Kidney tubule cell (primary cell): ENCODE measurements at regions not wholly inside any gene's neighbourhood (a gene's known extent, or its start where the extent isn't known, plus 50 kb on each side); places are given as distances from the start of the nearest gene placed in this dataset.
"Not testable (repeated sequence)": the region's sequence is repeated elsewhere in the genome, so short reads cannot be mapped to it uniquely, and the experiment has no call there.

Source experiments
- DNase-seq: peaks from one replicate; pipeline ENCODE4 v3.0.0-alpha.2; 2018; ENCODE audit warnings: low spot score

DNA sequence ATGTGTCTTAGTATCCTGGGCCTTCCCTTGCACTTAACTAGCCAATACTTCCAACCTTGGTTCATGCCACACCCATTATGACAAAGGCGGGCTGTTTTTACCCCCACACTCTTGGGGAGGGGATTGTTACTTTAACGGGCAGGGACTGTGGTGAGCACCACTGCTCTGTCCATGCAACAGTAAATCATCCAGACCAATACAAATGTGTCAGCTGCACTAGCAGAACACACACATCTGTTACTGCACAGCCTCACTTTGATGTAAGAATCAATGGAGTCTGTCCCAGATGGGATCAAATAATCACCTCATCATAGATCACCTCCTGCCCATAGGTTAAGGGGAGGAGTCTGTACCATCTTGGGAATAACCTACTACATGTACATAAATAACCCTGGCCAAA, 58.1 kb downstream of the NPAP1 start:
- no peak for DNase-seq

DNA sequence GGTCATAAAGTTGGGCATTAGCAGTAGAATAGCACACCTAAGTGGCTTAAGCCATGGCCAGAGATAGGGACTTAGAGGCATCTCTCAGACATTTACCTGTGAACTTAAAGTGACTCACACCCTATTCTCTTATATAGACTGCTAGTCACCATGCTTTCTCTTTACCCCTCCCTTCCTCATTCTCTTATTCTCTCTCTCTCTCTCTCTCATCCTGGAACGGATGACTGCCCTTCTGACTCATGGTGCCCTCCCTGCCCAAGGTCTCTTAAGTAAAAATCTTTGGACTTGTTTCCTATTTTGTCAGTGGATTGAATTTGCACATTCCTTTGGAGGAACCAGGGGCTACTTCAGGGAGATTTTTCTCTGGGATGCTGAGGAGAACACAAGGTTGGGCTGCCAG, 58.8 kb downstream of the NPAP1 start:
- DNase-seq = peak; percentile 75

DNA sequence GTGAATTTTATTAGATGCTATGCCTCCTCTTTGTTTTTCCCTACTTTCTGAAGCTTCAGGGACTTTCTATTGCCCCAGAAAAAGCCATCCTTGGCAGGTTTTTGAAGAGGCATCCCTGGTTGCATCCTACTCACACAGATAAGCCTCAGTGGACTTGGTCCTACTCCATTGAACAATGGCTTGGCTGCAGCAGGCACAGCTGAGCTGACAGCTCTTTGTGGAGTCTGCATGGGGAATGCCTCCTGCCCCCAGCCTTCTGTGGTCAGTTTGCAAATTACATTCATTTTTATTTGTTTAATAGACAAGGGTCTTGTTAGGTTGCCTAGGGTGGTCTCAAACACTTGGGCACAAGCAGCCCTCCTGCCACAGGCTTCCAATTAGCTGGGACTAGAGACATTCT, 69.7 kb downstream of the NPAP1 start:
- DNase-seq = no peak

DNA sequence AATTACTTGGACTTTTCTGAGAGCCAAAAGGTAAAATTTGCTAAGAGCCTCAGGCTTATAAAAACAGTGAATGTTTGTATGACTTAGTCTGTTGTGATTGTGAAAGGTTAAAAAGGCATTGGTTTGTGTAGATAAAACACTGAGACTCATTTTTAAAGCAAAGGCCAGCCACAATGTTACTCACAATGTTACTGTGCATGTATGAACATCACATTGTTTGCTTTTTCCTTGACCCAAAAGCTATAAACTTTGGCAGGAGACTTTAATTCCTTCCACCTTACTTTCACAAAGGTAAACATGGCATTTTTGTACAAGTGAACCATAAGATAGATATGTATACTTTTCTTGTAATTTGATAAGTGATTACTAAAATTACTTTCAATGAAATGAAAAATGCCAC, 70.5 kb downstream of the NPAP1 start:
- no peak for DNase-seq

DNA sequence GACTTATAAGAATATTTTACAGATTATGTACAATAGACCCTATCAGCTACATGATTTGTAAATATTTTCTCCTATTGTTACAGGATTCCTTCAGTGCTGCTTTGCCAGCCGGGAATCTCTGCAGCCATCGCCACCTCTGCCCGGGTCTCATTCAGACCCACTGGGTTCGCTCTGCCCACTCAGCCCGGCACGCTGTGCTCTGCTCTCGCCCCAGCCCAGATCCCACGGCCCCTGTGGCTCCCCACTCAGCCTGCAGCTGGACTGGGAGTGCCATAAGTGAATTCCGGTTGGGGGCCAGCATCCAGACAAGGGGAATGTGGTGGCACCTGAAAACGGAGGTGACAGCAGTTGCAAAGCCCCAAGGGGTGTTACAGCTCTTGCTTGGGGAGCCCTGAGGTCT, 71.8 kb downstream of the NPAP1 start:
- DNase-seq = no peak

DNA sequence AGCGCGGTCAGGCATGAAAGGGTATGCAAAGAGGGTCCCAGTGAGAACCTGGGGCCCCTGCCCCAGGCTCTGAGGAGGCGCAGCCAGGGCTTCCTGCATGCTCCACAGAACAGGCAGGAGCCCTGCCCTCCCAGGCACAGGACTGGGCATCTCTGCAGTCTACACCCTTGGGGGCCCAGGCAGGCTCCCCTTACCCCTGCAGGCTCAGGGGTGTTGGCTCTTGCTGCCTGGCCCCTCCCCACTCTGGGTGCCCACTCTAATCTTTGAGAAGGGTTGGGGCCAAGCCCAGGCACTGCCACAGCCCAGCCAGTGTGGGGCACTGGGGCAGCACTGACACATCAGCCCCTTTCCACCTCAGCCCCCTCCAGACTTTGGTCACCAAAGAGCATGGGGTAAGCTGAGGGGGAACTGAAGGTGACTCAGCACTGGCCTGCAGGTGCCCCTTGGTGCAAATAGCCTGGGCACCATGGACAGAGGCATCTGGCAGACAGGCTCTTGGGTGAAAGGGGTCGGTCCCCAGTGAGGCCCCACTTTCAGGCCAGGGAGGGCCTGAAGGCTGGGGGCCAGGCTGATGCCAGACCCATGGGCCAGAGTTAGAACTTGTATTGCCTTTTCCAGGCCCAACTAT, 73.4 kb downstream of the NPAP1 start:
- DNase-seq = no peak

DNA sequence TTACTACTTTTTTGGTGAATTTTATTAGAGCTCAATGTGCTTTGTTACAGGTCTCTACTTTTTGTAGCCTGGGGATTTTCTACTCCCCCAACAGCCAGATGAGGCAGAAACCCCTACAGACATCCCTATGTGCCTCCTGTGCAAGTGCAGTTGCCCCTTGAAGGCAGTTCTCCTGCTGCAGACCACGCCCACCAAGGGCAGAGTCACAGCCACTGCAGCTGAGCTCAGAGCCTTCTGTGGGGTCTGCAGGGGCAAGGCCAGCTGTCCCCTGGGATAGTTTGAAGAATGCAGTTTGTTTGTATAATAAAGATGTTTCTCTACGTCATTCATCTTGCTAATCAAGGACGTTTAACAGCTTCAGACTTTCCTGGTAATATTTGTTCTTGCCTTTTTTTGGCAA, 76.8 kb downstream of the NPAP1 start:
- DNase-seq = no peak

DNA sequence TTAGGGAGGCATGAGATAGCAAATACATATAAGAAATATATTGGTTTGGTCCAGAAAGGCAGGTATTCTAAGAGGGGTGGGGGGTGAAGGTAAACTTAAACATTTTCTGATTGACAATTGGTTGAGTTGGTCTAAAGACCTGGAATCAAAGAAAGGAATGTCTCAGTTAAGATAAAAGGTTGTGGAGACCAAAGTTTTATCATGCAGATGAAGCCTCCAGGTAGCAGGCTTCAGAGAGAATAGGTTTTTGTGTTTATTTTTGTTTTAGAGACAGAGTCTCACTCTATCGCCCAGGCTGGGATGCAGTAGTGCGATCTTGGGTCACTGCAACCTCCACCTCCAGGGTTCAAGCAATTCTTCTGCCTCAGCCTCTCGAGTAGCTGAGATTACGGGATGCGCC, 80.5 kb downstream of the NPAP1 start:
- DNase-seq = no peak

DNA sequence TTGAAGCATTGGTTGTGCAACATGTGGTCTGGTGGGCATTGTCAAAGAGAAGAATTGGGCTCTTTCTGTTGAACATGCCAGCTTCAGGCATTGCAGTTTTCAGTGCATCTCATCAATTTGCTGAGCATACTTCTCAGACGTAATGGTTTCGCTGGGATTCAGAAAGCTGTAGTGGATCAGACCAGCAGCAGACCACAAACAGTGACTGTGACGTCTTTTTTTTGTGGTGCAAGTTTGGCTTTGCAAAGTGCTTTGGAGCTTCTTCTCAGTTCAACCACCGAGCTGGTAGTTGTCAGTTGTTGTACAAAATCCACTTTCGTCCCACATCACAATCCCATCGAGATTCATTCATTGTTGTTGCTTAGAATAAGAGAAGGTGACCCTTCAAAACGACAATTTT, 84.5 kb downstream of the NPAP1 start:
- DNase-seq = no peak

DNA sequence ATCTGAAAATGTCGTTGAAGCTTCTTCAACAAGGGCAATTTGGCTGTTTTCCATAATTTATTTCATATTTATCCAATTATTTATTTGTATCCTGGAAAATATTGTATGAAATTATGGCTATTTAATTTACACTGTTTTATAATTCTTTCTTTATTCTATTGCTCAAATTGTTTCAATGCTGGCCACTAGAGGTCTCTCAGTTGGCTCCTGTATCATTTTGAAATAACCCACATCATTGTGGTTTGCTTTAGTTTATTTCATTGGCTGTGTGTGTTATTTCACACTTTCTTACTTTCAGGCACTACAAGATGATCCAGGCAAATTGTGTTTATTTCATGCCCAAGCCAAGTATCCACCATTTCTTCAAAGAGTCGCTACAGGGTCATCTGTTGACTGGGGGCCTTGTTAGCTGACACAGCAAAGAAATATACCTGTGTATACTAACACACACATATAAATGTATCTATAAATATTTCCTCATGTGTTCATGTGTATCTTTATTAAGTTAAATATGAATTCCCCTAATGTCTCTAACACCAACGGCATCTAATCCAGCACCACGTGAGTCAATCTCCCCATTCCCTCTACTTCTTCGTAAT, 86.2 kb downstream of the NPAP1 start:
- no peak for DNase-seq

DNA sequence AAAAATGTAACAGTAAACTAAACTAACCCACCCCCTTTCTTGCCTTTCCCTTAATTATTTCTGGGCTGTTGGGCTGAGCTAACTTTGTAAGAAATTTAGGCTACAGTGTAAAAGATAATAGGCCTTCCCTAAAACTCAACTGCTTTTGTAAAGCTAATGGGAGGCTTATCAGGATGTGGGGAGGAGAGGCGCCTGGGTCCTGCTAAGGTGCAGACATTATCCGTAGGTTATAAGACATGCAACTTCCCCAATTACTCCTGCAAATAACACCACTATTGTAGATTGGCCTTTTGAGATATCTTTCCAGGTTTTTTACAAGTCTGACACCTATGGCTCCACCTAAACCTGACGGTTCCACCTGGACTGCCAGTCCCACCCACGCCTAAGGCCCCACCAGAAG, 88.3 kb downstream of the NPAP1 start:
- no peak for DNase-seq

DNA sequence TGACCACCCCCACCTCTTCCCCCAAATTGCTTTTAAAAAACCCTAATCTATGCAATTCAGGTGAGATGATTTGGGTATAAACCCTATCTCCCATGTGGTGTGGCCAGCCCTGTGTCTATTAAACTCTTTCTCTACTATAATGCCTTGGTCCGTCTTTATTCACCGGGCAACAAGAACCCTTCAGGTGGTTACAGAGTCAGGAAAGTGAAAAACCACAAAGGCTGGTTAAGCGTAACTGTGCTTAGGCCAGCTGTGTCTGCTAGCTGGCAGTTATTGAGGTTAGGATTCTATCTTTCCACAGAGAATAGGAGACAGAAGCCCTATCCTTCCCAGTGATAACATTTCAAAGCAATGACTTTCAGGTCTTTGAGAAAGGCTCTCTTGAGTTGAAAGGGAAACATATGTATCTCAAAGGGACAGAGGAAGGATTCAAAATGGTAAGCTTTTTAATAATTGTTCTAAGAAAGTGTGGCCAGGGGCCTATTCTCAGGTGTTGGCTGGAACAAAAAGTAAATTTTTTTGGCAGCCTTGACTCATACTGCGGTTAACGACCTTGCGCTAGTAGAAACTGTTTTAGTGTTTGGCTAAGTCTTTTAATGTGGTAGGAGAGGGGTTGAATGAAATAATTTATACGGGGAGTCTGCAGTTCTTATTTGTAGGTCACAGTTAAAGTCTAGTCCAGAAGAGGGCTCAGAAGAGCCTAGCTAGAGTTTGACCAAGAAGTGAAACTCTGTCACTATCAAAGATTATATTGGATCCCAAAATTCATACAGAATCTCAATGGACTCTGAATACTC, 89.0 kb downstream of the NPAP1 start:
- DNase-seq = no peak

DNA sequence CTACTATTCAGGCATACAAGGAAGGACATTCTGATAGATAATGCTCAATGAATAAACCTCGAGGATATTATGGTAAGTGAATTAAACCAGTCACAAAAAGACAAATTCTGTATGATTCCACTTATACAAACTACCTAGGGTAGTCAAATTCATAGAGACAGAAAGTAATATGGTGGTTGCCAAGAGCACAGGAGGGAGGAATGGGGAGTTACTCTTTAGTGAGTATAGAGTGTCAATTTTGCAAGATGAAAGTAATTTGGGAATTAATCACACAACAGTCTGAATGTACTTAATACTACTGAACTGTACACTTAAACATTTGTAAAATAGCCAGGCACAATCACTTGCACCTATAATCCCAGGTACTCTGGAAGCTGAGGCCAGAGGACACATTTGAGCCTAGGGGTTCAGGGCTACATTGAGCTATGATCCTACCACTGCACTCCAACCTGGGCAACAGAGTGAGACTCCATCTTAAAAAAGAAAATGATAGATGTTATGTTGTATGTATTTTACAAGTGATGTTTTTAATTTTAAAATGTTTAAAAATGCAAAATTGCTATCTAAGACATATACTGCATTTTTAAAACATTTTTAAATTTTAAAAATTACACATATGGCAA, 91.0 kb downstream of the NPAP1 start:
- DNase-seq = no peak

DNA sequence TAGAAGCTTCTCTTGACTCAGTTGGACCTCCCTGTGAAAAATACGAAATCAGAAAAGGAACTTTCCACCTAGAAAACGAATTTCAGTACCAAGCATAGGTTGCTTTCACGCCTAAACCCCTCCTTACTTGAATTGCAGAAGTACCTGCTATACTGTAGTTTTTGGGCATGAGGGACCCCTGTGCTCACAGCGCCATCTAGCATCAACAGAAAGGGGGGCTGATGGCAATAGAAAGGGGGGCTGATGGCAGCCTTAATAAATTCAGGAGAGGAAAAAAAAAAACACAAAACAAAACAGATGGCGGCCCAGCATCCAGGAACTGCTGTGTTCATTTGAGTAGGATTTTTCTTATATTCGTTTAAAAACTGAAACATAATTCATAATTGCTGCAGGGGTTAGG, 96.7 kb downstream of the NPAP1 start:
- DNase-seq = no peak

DNA sequence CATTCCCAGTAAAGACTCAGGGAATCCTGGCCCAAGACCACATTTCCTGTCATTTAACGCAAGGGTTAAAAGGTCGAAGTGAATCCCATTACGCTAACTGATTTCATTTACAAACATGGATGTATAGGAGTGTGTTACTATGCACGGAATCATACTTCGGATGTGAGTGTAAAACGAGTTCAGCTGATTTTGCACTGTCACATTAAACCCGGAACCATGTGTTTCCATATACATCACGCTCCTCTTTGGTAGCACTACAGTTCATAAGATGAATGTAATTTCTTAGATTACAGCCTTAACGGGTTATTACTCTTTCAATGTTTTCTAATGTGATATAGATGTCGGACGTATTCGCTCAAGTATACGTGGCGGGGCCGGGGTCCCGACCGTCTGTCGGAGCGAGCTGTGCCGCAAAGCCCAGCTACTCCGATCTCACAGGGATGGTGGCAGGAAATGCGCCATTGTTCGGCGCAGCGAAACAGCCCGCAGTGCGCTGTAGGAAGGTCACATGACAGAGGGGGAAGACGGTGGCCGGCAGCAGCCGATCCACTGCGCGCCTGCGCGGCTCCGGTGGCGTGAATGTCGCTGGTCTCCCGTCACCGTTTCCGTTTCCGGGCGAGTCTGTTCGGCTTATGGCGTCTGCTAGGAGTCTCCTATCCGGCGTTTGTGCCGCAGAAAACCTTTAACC, 97.3 kb downstream of the NPAP1 start:
- DNase-seq = peak; percentile 68

DNA sequence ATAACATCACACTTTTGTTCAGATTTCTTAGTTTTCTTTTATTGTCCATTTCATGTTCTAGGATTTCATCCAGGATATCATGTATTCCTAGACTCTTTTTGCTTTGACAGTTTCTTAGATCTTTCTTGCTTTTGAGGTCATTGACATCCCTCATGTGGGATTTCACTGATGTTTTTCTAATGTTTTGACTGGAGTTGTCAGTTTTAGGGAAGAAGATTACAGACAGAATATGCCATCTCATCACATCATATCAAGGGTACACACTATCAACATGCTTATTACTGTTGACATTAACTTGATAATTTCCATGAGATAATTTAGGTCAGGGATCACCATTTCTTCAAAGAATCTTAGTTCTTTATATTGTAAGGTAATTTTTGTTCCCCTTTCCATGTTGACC, 101.7 kb downstream of the NPAP1 start:
- DNase-seq = no peak

DNA sequence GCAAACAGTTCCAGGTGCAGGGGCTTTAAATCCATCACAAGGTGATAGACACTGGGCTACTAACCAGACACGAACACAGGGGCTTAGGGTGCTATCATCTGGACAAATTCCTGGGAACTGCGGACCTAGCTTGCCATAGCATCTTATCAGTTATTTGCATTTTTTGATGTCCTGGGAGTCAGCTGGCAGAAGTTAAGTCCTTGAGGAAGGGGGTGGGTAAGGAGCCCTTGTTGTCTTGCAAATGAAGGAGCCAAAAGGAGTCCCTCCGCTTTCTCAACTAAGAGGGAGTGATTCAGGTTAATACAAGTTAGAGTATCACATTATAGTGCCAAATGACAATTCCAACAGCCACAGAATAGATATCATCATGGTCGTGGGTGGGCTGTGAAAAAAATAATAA, 108.9 kb downstream of the NPAP1 start:
- DNase-seq = no peak

DNA sequence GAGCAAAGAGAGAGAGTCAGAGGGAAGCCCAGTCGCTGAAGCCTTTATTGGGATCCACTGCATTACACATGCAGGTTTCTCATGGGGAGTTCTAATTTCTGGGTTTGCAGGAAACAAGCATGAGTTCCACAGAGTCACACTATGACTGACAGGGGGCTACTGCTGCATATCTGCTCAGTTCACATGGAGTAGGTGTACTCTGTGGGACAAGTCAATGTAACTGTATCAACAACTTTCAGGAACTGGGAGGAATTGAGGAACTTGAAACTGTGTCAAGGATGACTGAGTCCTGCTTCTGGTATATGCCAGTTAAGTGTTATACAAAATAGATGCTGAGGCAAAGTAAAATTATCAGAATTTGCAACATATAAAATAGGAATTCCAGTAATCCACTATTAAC, 110.8 kb downstream of the NPAP1 start:
- DNase-seq = no peak

DNA sequence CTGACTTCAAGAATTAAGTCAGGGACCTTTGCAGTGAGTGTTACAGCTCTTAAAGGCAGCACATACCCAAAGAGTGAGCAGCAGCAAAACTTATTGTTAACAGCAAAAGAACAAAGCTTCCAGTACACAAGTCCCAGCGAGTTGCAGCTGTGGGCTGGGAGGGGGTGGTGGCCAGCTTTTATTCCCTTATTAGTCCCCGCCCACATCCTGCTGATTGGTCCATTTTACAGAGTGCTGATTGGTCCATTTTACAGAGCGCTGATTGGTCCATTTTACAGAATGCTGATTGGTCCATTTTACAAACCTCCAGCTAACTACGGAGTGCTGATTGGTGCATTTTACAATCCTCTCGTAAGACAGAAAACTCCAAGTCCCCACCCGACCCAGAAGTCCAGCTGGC, 127.0 kb downstream of the NPAP1 start:
- DNase-seq = not testable (repeated sequence)

DNA sequence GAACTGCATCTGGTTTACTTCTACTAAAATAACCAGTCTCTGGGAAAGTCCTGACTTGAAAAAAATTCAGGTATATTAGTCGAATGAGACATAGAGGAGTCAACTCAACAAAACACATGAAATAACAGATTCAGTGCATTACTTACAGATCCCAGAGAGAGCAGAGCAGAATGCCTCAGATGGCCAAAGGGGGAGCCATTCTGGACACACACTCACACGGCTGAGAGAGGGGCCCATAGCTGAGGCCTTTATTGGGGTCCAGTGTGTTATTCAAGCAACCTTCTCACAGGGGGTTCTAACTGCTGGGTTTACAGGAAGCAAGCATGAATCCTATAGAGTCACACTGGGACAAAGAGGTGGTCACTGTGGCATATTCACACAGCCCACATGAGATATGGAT, 135.1 kb upstream of the SNRPN start:
- no peak for DNase-seq

DNA sequence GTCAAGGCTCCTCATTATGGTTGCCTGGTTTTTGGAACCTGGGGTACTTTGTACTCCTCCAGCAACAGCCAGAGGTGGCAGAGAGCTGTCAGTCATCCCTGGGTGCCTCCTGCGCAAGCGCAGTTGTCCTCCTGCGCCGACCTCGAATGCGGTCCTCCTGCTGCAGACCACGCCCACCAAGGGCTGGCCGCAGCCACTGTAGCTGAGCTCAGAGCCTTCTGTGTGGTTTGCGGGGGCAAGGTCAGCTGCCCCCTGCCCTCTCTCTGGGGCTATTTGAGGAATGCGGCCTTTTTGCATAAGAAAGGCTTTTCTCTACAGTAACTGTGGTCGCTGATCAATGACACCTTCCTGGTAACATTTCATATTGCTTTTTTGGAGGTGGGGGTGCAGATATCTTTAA, 131.3 kb upstream of the SNRPN start:
- DNase-seq = peak; percentile 8

DNA sequence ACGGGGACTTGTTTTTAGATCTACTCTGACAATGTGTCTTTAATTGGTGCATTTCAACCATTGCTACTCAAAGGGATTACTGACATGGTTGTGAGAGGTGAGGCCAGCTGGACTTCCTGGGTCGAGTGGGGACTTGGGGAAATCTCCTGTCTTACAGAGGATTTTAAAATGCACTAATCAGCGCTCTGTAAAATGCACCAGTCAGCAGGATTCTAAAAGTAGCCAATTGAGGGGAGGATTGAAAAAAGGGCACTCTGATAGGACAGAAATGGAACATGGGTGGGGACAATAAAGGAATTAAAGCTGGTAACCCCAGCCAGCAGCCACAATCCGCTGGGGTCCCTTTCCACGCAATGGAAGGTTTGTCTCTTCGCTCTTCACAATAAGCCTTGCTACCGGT, 122.5 kb upstream of the SNRPN start:
- no peak for DNase-seq

DNA sequence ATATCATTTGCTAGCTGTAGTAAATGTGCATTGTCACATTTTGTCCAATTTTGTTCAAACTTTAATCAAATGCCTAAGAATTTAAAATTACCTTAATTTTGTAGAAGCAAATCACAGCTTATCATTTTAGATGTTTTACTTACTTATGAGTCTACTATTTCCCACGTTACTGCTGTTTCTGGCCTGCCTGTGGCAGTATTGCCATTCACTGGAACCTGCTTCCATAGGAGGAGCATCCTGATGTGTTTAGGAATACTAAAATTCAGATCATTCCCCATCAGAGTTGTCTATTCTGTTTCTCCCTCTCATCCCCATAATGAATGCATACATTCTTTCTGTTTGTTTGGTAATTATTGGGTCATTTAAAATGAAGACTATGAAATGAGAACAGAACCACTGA, 119.5 kb upstream of the SNRPN start:
- DNase-seq = no peak
